ENCODE measurements at regions not wholly inside any gene's neighbourhood (a gene's known extent, or its start where the extent isn't known, plus 50 kb on each side); places are given as distances from the start of the nearest gene placed in this dataset.

GRCh38 chr2:223108351-223109050 is 56.5 kb downstream of the KCNE4 start:
- Mint-ChIP-seq H3K9me3 (no peaks in the 10 kb centered on the region), H3K4me1 (peaks cover 4 to 6% of the 10 kb centered on the region in 2 experiments; a peak in 2 of 4 replicates), H3K36me3 (ENCODE audit: insufficient read depth in 1 of 3, low read depth in 3 of 3) (no peaks in the 10 kb centered on the region), H3K27me3 (ENCODE audit: low read depth) (no peaks in the 10 kb centered on the region; the same call in 1 of the 2 replicates), H3K27ac (no peak overlapping the region; a peak in 1 of 7 replicates), H3K4me3 (no peak overlapping the region)
- TF ChIP-seq CTCF (conservative IDR thresholded peaks at IDR 0.05) = no peak
- no peak for DNase-seq
- no peak overlapping the region for H3K9ac ChIP-seq (ENCODE audit: extremely low read depth, insufficient read length, low read length)
- H3T11ph ChIP-seq (ENCODE audit: low read length) = no peak overlapping the region
- no peak overlapping the region for H4K5ac ChIP-seq (ENCODE audit: insufficient read length, low read depth, low read length)
- no peak overlapping the region for H2BK5ac ChIP-seq (ENCODE audit: insufficient read length, low read length)
- no peak overlapping the region for H3K23ac ChIP-seq (ENCODE audit: insufficient read length, low read depth, low read length)
- H2BK120ac ChIP-seq (ENCODE audit: low read depth, low read length, poor library complexity, severe bottlenecking) = no peak overlapping the region
- H4K8ac ChIP-seq (replicated peaks; ENCODE audit: insufficient read length, low read depth, low read length) = no peak overlapping the region
- H3K18ac ChIP-seq (ENCODE audit: insufficient read length, low read depth, low read length) = no peak overlapping the region
- H2BK15ac ChIP-seq (ENCODE audit: low read depth, low read length) = no peak overlapping the region
- no peak overlapping the region for H3K4ac ChIP-seq (ENCODE audit: low read depth, low read length)
- no peak overlapping the region for H3K27ac ChIP-seq (ENCODE audit: insufficient read length, low read depth, low read length)
- H3K56ac ChIP-seq (ENCODE audit: insufficient read length, low read depth, low read length) = no peak overlapping the region
- no peaks in the 10 kb centered on the region for H3K23me2 ChIP-seq (ENCODE audit: insufficient read length, low read depth, low read length, poor library complexity, severe bottlenecking)
- H3K27me3 ChIP-seq (ENCODE audit: insufficient read depth, low read length) = no peaks in the 10 kb centered on the region
- no peaks in the 10 kb centered on the region for H3K4me1 ChIP-seq (ENCODE audit: insufficient read depth, low read length)
- no peaks in the 10 kb centered on the region for H4K20me1 ChIP-seq (ENCODE audit: control insufficient read depth, insufficient read depth, insufficient read length)
- no peak overlapping the region for H2AK5ac ChIP-seq (ENCODE audit: insufficient read length, low read length)
- no peak overlapping the region for H2AFZ ChIP-seq (ENCODE audit: low read length)
- H3K79me2 ChIP-seq (ENCODE audit: insufficient read depth, low read length) = no peaks in the 10 kb centered on the region
- no peaks in the 10 kb centered on the region for H3K79me1 ChIP-seq (ENCODE audit: insufficient read depth, low read depth, low read length, poor library complexity, severe bottlenecking)
- no peak overlapping the region for H2BK12ac ChIP-seq (ENCODE audit: insufficient read length, low read depth, low read length)
- no peaks in the 10 kb centered on the region for H3K9me3 ChIP-seq (ENCODE audit: control insufficient read depth, low read depth, low read length)
- H2BK20ac ChIP-seq (ENCODE audit: low read depth, low read length, poor library complexity, severe bottlenecking) = no peak overlapping the region
- no peak overlapping the region for H4K91ac ChIP-seq (ENCODE audit: insufficient read length, low read depth, low read length)
- H3K4me2 ChIP-seq (ENCODE audit: insufficient read depth, insufficient read length, low read length) = no peak overlapping the region
- WGBS (ENCODE audit: extremely low coverage, insufficient read length, low lambda C conversion rate) = no CpG with 5 or more reads among the region's 5 CpGs
- H3K14ac ChIP-seq (ENCODE audit: insufficient read depth, low read length) = no peak overlapping the region

All from H9 (cell line).